GM21786 (cell line): ENCODE measurements at regions not wholly inside any gene's neighbourhood (a gene's known extent, or its start where the extent isn't known, plus 50 kb on each side); places are given as distances from the start of the nearest gene placed in this dataset.

Source experiments
- ATAC-seq: cut with Tn5 transposase; IDR thresholded peaks from one replicate; pipeline ENCODE4 v1.9.1; 2021; ENCODE audit not compliant: unreplicated experiment

DNA sequence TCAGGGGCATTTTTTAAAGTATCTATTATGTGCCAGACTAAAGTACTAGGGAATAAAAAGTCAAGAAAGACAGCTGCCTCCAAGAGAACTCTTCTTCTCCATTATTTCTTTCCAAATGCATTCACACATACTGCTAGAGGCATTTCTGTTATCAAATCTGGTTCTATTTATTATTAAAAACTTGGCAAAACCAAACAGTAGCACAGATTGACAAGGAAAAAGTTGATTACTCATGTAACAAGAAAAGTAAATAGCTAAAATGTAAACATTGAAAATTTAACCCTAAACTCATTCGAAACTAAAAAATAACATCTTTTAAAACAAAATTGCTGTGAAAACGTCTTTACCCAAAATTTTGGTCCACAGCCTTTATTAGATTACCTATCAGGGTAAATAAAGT lies 132.9 kb upstream of the GUCY1A2 start:
- ATAC-seq: no peak

DNA sequence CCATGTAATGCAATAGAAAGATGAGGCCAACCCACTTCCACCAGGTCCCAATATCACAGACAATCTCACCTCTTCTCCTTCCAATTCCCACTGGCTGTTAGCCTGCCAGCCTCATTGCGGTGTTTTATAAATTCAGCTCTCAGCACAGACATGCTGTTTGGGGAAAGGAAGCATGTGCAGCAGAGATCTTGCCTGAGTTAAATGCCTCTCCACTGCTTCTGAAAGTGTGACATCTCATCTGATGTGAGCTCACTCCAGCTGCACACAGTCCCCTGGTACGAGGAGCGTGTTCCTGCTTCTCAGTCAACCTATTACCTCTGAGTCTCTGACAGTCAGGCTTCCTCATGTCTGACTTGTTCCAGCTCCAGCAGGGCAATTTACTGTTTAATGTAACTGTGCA lies 122.7 kb upstream of the GUCY1A2 start:
- no peak for ATAC-seq

DNA sequence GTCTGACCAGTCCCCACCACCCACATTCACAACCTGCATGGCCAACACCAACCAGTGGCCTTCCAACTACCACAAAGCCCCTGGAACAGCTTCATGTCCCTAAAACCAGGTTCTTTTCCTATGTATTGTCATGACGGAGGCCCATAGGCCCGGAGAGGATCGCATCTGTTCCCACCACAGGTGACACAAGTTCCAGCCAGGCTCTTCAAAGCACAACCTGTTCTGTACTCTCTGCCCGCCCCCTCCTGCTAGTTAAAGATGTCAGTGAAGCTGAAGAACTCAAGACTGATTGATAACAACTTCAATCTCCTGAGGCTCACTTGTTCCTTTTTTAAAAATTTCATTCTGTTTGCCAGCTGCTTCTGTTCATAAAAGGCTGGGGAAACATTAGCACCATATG lies 121.1 kb upstream of the GUCY1A2 start:
- no peak for ATAC-seq

DNA sequence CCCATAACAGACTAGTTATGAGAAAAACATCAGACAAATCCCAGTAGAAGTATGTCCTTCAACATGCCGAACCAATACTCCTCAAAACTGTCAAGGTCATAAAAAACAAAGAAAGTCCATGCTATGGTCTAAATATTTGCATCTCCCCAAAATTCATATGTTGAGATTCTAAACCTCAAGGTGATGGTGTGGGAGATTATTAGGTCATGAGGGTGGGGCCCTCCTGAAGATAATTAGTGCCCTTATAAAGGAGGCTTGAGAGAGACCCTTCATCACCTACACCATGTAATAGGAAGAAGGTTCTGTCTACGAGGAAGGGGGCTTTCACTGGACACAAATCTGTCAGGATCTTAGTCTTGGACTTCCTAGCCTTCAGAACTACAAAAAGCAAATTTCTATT lies 118.6 kb upstream of the GUCY1A2 start:
- no peak for ATAC-seq

DNA sequence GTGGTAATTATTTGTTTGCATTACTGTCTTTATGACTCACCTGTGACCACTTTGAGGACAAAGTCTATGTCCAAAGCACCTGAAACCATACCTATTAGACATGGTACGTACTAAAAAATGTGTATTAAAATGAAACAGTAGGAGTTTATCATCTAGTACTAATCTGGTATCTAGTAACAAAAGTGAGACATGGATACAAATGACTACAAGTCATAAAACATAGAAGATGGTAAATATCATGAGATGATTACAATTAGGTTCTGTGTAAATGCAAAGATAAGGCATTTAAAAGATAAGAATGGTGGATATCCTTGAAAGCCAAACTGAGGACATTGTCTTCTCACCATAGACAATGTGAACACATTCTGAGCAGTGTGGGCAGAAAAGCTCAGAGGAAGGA lies 113.5 kb upstream of the GUCY1A2 start:
- no peak for ATAC-seq

DNA sequence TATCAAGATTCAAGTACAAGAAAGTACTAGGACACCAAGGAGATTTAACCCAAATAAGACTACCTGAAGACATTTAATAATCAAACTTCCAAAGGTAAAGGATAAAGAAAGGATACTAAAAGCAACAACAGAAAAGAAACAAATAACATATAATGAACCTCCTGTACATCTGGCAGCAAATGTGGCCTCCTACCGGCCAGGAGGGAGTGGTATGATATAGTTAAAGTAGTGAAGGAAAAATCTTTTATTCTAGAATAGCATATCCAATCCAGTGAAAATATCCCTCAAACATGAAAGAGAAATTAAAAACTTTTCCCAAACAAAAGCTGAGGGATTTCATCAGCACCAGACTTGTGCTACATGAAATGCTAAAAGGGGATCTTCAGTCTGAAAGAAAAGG lies 104.7 kb upstream of the GUCY1A2 start:
- ATAC-seq: no peak

DNA sequence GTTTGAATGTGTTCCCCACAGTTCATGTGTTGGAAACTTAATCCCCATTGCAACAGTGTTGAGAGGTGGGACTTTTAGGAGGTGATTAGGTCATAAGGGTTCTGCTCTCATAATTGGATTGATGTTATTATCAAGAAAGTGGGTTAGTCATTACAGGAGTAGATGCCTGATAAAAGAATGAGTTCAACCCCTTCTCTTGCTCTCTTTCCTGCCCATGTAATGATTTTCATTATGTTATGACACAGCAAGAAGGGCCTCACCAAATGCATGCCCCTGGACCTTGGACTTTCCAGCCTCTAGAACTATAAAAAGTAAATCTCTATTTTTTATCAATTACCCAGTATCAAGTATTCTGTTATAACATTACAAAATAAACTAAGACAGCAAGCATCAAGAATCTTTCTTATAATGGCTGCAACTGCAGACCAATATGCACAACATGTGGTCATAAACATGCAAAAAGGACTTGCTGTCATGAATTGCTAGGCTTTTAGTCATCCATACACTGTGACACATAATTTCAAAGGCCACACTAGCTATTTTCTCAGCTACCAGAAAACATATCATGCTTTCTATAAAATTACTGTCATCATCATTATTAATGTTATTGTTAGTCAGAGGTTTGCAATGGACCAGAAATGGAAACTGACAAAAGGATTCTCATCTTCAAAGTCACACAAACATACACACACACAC lies 99.9 kb upstream of the GUCY1A2 start:
- no peak for ATAC-seq

DNA sequence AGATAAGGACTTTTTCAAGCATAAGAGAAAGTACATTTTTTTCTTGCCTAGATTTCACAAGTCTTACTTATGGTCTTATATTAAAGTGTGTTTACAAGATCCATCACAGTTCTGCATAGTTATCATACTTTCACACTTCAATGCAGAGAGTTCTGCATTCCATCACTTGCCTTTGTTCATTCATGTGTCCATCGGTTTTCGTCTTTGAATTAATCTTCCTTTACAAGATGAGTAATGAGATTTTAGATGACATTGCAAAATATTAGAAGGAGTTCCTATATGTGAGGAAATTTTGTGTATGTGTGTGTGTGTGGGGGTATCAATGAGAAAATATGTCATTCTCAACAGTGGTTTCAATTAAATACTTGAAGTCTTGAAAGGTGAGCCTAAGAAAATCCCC lies 98.1 kb upstream of the GUCY1A2 start:
- ATAC-seq: no peak

DNA sequence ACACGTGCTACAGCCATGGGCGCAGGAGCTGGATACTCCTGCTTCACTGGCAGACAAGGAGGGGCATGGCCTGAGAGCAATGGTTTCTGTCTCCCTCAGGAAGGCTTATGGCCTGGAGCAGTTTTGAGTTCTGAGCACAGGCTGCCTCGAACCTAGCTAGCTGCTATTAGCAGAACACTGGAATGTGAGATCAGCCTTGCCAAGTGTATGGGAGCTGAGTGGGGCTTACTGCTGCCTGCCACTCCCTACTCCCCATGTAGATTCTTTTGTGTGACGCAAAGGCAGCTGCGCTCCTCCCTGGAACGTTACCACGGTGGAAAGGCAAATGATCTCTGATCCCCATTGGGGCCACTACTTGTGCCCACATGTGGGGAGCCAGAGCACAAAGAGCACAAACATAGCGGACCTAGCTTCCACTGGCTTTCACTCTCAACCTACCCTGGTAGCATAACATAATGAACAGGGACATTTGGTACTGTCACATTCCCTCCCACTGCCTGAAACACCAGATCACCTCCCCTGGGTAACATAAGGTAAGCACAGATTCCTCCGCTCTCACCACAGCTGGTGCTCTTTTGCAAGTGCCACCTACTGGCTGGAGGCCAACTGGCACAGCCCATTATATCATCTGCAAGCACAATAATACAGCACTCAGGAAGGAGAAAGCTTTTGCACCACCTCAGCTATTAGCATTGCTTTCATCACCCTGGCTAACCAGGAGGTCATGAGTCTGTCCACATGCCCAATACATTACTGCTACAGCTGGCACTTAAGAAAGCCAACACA lies 84.6 kb upstream of the GUCY1A2 start:
- no peak for ATAC-seq

DNA sequence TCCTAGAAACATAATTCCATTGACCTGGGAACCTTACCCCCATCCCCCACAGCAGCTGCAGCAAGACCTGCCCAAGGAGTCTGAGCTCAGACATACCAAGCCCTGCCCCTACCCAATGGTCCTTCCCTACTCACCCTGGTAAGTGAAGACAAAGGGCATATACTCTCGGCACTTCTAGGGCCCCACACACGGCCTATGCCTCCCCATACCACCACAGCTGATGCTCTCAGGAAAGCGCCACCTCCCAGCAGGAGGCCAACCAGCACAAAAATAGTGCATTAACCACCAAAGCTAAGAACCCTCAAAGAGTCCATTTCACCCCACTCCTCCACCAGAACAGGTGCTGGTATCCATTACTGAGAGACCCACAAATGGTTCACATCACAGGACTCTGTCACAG lies 74.4 kb upstream of the GUCY1A2 start:
- no peak for ATAC-seq

DNA sequence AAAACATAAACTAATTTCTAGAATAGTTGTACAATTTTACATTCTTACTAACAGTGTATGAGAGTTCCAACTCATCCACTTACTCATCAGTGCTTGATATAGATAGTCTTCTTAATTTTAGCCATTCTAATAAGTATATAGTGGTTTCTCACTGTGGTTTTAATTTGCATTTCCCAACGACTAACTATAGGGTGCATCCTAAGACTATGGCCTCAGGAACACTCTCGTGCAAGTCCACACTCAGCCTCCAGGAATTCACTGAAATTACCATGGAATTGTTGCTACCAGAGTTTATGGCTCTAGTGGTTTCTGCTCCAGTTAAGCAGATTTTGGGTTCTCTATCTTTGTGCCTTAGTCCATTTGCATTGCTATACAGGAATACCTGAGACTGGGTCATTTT lies 60.1 kb upstream of the GUCY1A2 start:
- ATAC-seq: no peak

DNA sequence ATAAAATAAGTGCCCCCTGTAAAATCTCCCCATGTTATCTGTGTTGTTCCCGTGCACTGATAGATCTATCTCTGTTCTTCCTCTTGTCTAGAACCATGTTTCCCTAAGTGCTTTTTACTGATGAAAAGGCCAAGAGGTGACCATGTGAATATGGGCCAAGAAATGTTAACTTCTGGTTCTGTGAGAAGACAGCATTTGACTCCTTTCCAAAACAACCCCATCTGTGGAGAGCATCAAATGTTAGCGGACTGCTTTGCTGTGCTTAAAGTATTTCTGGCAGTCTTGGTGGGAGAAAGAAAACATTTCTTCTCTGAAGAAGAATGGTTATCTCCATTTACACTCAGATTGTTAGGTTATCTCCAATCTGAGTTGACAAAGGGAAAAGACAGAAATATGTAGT lies 58.6 kb upstream of the GUCY1A2 start:
- ATAC-seq: no peak

DNA sequence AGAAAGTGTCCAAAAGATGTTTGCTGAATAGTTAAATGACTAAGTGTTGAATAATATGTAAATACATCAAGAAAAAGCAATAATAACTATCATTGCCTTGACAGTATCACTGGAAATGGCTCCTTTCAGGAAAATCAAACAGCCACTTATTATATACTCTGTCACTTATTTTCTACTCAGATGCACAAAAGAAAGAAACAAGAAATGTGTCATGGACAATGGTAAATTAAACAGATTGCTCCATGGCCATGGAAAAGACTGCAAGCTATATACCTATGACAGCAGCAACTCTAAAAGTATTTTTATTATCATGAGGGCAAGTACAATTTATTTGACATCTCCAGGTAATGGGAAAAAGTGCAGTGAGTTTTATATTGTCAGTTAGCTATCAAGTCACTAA lies 52.9 kb upstream of the GUCY1A2 start:
- no peak for ATAC-seq
